ENCODE measurements at regions not wholly inside any gene's neighbourhood (a gene's known extent, or its start where the extent isn't known, plus 50 kb on each side); places are given as distances from the start of the nearest gene placed in this dataset.

DNA sequence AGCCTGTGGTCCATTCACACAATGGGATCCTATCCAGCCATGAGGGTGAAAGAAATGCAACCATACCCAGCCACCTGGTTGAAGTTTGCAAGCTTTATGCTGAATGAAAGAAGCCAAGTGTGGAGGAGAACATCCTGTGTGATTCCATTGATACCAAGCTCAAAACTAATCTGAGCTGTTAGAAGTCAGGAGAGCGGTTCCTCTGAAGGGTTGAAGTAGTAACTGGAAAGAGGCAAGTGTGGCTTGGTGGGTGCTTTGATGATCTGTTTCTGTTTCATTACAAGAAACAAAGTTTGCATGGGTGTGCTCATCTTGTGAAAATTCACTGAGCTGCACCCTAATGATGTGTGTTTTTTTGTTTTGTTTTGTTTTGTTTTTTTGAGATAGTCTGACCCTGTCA, 99.4 kb downstream of the SALL1 start:
- Histone ChIP-seq H3K27ac (ENCODE audit: low read depth, low read length) (no peak overlapping the region), H4K20me1 (ENCODE audit: insufficient read depth, low read length) (no peaks in the 10 kb centered on the region), H3K4me1 (ENCODE audit: insufficient read depth, low read length) (peaks cover 4% of the 10 kb centered on the region), H3K9me3 (ENCODE audit: insufficient read depth, low read depth, low read length) (no peaks in the 10 kb centered on the region), H3K4me2 (ENCODE audit: low read length) (no peak overlapping the region), H3K27me3 (ENCODE audit: insufficient read depth, low read length) (no peaks in the 10 kb centered on the region), H3K9ac (ENCODE audit: low read length) (no peak overlapping the region), H3K79me2 (ENCODE audit: insufficient read depth, low read length) (no peaks in the 10 kb centered on the region), H3K4me3 (ENCODE audit: insufficient read depth, low read depth, low read length) (no peak overlapping the region), H2AFZ (ENCODE audit: low read depth, low read length) (no peak overlapping the region), H3K36me3 (ENCODE audit: insufficient read depth, low read length) (no peaks in the 10 kb centered on the region)
- TF ChIP-seq EZH2 (IDR thresholded peaks at IDR 0.05; ENCODE audit: insufficient read depth, low read length) = no peak
- TF ChIP-seq, protein P1, sequence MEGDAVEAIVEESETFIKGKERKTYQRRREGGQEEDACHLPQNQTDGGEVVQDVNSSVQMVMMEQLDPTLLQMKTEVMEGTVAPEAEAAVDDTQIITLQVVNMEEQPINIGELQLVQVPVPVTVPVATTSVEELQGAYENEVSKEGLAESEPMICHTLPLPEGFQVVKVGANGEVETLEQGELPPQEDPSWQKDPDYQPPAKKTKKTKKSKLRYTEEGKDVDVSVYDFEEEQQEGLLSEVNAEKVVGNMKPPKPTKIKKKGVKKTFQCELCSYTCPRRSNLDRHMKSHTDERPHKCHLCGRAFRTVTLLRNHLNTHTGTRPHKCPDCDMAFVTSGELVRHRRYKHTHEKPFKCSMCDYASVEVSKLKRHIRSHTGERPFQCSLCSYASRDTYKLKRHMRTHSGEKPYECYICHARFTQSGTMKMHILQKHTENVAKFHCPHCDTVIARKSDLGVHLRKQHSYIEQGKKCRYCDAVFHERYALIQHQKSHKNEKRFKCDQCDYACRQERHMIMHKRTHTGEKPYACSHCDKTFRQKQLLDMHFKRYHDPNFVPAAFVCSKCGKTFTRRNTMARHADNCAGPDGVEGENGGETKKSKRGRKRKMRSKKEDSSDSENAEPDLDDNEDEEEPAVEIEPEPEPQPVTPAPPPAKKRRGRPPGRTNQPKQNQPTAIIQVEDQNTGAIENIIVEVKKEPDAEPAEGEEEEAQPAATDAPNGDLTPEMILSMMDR (IDR thresholded peaks at IDR 0.05; ENCODE audit: insufficient read depth, low read depth, low read length) = no peak
- H3K27ac Mint-ChIP-seq (ENCODE audit: unreplicated experiment) = no peak overlapping the region
- DNase-seq (ENCODE audit: low read depth) (no peak), FAIRE-seq (no peak)
- peaks cover 26% of the 10 kb centered on the region for H3K4me1 Mint-ChIP-seq (ENCODE audit: low read depth, unreplicated experiment)
- peaks cover 5% of the 10 kb centered on the region for H3K27me3 Mint-ChIP-seq (ENCODE audit: low read depth, unreplicated experiment)
- H3K4me3 Mint-ChIP-seq (ENCODE audit: unreplicated experiment) = no peak overlapping the region
- H3K36me3 Mint-ChIP-seq (ENCODE audit: low read depth, unreplicated experiment) = no peaks in the 10 kb centered on the region
- H3K9me3 Mint-ChIP-seq (ENCODE audit: unreplicated experiment) = peaks cover 3% of the 10 kb centered on the region

DNA sequence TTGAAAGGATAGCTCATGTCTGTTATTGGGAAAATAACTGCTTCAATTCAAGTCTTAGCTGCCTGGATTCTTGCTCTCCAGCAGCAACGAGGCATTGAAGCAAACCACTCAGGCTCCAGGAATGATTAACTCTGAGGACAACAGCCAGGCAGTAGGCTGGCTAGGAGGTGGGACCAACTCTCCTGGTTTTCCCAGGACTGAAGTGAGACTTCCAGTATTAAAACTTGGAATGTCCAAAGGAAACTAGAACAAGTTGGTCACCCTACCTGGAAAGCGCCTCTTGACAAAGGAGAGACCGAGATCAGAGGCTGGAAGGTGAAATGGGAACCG, 100.7 kb downstream of the SALL1 start:
- H3K4me1 Mint-ChIP-seq (ENCODE audit: low read depth, unreplicated experiment) = peaks cover 20% of the 10 kb centered on the region
- peaks cover 5% of the 10 kb centered on the region for H3K27me3 Mint-ChIP-seq (ENCODE audit: low read depth, unreplicated experiment)
- no peak overlapping the region for H3K4me3 Mint-ChIP-seq (ENCODE audit: unreplicated experiment)
- no peak for DNase-seq (ENCODE audit: low read depth)
- no peak for FAIRE-seq
- Histone ChIP-seq H2AFZ (ENCODE audit: low read depth, low read length) (no peak overlapping the region), H3K27me3 (ENCODE audit: insufficient read depth, low read length) (no peaks in the 10 kb centered on the region), H3K4me1 (ENCODE audit: insufficient read depth, low read length) (peaks cover 4% of the 10 kb centered on the region), H3K4me2 (ENCODE audit: low read length) (no peak overlapping the region), H3K36me3 (ENCODE audit: insufficient read depth, low read length) (no peaks in the 10 kb centered on the region), H3K27ac (ENCODE audit: low read depth, low read length) (no peak overlapping the region), H4K20me1 (ENCODE audit: insufficient read depth, low read length) (no peaks in the 10 kb centered on the region), H3K79me2 (ENCODE audit: insufficient read depth, low read length) (no peaks in the 10 kb centered on the region), H3K9ac (ENCODE audit: low read length) (no peak overlapping the region), H3K4me3 (ENCODE audit: insufficient read depth, low read depth, low read length) (no peak overlapping the region), H3K9me3 (ENCODE audit: insufficient read depth, low read depth, low read length) (no peaks in the 10 kb centered on the region)
- no peaks in the 10 kb centered on the region for H3K36me3 Mint-ChIP-seq (ENCODE audit: low read depth, unreplicated experiment)
- H3K9me3 Mint-ChIP-seq (ENCODE audit: unreplicated experiment) = peaks cover 3% of the 10 kb centered on the region
- no peak overlapping the region for H3K27ac Mint-ChIP-seq (ENCODE audit: unreplicated experiment)
- TF ChIP-seq, protein P1 (IDR thresholded peaks at IDR 0.05; ENCODE audit: insufficient read depth, low read depth, low read length) = no peak
- no peak for TF ChIP-seq EZH2 (IDR thresholded peaks at IDR 0.05; ENCODE audit: insufficient read depth, low read length)

DNA sequence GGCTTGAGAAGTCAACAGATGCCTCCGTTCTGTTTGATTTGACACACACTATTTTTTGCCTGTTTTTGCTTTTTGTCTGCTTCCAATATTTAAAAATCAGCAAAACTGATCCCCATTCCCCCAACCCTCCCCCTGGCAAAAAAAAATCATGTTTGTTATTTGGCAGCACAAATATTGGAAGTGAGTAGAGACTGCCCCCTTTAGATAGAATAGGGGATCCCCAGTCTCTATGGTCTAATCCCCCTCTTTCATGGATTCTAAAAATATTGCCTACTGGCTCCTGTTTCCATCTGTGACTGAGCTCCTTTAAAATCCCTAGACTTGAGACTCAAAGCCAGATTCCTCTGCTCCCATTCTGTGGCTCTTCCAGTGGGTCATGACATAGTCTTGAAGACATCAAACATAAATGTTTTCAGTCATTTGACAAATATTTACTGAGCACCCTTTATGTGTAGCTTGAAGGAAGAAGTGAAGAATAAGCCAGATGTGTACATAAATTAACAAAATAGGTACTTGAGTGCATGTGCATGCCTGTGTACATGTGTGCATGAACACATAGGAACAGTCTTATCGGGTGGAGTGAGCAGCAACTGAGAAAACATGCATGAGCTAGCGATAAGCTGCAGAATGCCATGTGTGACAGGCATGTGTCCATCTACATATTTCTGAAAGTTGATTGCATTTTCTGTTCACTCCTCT, 101.2 kb downstream of the SALL1 start:
- Histone ChIP-seq H3K4me3 (ENCODE audit: insufficient read depth, low read depth, low read length) (no peak overlapping the region), H3K9ac (ENCODE audit: low read length) (no peak overlapping the region), H3K79me2 (ENCODE audit: insufficient read depth, low read length) (no peaks in the 10 kb centered on the region), H3K4me2 (ENCODE audit: low read length) (no peak overlapping the region), H3K27ac (ENCODE audit: low read depth, low read length) (no peak overlapping the region), H3K9me3 (ENCODE audit: insufficient read depth, low read depth, low read length) (no peaks in the 10 kb centered on the region), H2AFZ (ENCODE audit: low read depth, low read length) (no peak overlapping the region), H3K4me1 (ENCODE audit: insufficient read depth, low read length) (peaks cover 4% of the 10 kb centered on the region), H4K20me1 (ENCODE audit: insufficient read depth, low read length) (no peaks in the 10 kb centered on the region), H3K27me3 (ENCODE audit: insufficient read depth, low read length) (no peaks in the 10 kb centered on the region), H3K36me3 (ENCODE audit: insufficient read depth, low read length) (no peaks in the 10 kb centered on the region)
- Mint-ChIP-seq H3K9me3 (ENCODE audit: unreplicated experiment) (peaks cover 3% of the 10 kb centered on the region), H3K4me3 (ENCODE audit: unreplicated experiment) (no peak overlapping the region), H3K4me1 (ENCODE audit: low read depth, unreplicated experiment) (peaks cover 20% of the 10 kb centered on the region), H3K27ac (ENCODE audit: unreplicated experiment) (no peak overlapping the region), H3K36me3 (ENCODE audit: low read depth, unreplicated experiment) (no peaks in the 10 kb centered on the region), H3K27me3 (ENCODE audit: low read depth, unreplicated experiment) (peaks cover 9% of the 10 kb centered on the region)
- no peak for TF ChIP-seq EZH2 (IDR thresholded peaks at IDR 0.05; ENCODE audit: insufficient read depth, low read length)
- TF ChIP-seq, protein P1 (IDR thresholded peaks at IDR 0.05; ENCODE audit: insufficient read depth, low read depth, low read length) = no peak
- FAIRE-seq (no peak), DNase-seq (ENCODE audit: low read depth) (no peak)
